ENCODE measurements at regions not wholly inside any gene's neighbourhood (a gene's known extent, or its start where the extent isn't known, plus 50 kb on each side); places are given as distances from the start of the nearest gene placed in this dataset.
"Not testable (repeated sequence)": the region's sequence is repeated elsewhere in the genome, so short reads cannot be mapped to it uniquely, and the experiment has no call there.

GRCh38 chr9:138203304-138203703 lies 325.7 kb downstream of the CACNA1B start:
- H3K4me1 Mint-ChIP-seq; H3K9me3 Mint-ChIP-seq; ATAC-seq; CTCF ChIA-PET; H3K27ac Mint-ChIP-seq; DNase-seq (ENCODE audit: low spot score); H3K36me3 Mint-ChIP-seq; H3K4me3 Mint-ChIP-seq; H3K27me3 Mint-ChIP-seq (ENCODE audit: low read depth); POLR2A ChIA-PET: not testable (repeated sequence)

- H3K9me3 Mint-ChIP-seq; H3K27me3 Mint-ChIP-seq (ENCODE audit: low read depth); H3K27ac Mint-ChIP-seq; POLR2A ChIA-PET; H3K4me3 Mint-ChIP-seq; H3K36me3 Mint-ChIP-seq; DNase-seq (ENCODE audit: low spot score); CTCF ChIA-PET; ATAC-seq; H3K4me1 Mint-ChIP-seq: not testable (repeated sequence)
These were observed 326.3 kb downstream of the CACNA1B start for GRCh38 chr9:138203872-138204271.

GRCh38 chr9:138206108-138206507 lies 328.5 kb downstream of the CACNA1B start:
- POLR2A ChIA-PET; H3K27ac Mint-ChIP-seq; H3K27me3 Mint-ChIP-seq (ENCODE audit: low read depth); CTCF ChIA-PET; H3K9me3 Mint-ChIP-seq; H3K4me1 Mint-ChIP-seq; DNase-seq (ENCODE audit: low spot score); H3K4me3 Mint-ChIP-seq; ATAC-seq; H3K36me3 Mint-ChIP-seq: not testable (repeated sequence)

- DNase-seq (ENCODE audit: low spot score); H3K27ac Mint-ChIP-seq; CTCF ChIA-PET; H3K4me1 Mint-ChIP-seq; H3K27me3 Mint-ChIP-seq (ENCODE audit: low read depth); POLR2A ChIA-PET; H3K4me3 Mint-ChIP-seq; H3K36me3 Mint-ChIP-seq; H3K9me3 Mint-ChIP-seq; ATAC-seq: not testable (repeated sequence)
These were observed 330.0 kb downstream of the CACNA1B start for GRCh38 chr9:138207300-138208179.

- H3K27me3 Mint-ChIP-seq (ENCODE audit: low read depth); H3K4me3 Mint-ChIP-seq; H3K4me1 Mint-ChIP-seq; CTCF ChIA-PET; POLR2A ChIA-PET; H3K36me3 Mint-ChIP-seq; DNase-seq (ENCODE audit: low spot score); ATAC-seq; H3K9me3 Mint-ChIP-seq: not testable (repeated sequence)
- H3K27ac Mint-ChIP-seq, result peak overlapping the region; percentile 45; the same call in 1 of the 2 replicates
These were observed 331.6 kb downstream of the CACNA1B start for GRCh38 chr9:138209071-138209644.

GRCh38 chr9:138210388-138210986 lies 332.9 kb downstream of the CACNA1B start:
- CTCF ChIA-PET; POLR2A ChIA-PET; H3K27me3 Mint-ChIP-seq (ENCODE audit: low read depth); H3K4me3 Mint-ChIP-seq; ATAC-seq; H3K4me1 Mint-ChIP-seq; H3K27ac Mint-ChIP-seq; H3K9me3 Mint-ChIP-seq; DNase-seq (ENCODE audit: low spot score); H3K36me3 Mint-ChIP-seq: not testable (repeated sequence)

- not testable (repeated sequence) for H3K27me3 Mint-ChIP-seq (ENCODE audit: low read depth); H3K4me1 Mint-ChIP-seq
These were observed 333.5 kb downstream of the CACNA1B start for GRCh38 chr9:138211070-138211469.

GRCh38 chr9:138211544-138212219 lies 334.1 kb downstream of the CACNA1B start:
- peak; percentile 67 for DNase-seq (ENCODE audit: low spot score)
- H3K36me3 Mint-ChIP-seq; H3K4me1 Mint-ChIP-seq; H3K27ac Mint-ChIP-seq; H3K27me3 Mint-ChIP-seq (ENCODE audit: low read depth); H3K9me3 Mint-ChIP-seq; CTCF ChIA-PET; H3K4me3 Mint-ChIP-seq; POLR2A ChIA-PET: not testable (repeated sequence)
- peak; percentile 98 for ATAC-seq
- peak; percentile 23; the same call in 1 of the 2 replicates for TF ChIP-seq CTCF (IDR thresholded peaks at IDR 0.05)

More at GRCh38 chr9:138211070-138211469, 333.5 kb downstream of the CACNA1B start:
- H3K9me3 Mint-ChIP-seq; H3K36me3 Mint-ChIP-seq; POLR2A ChIA-PET; H3K4me3 Mint-ChIP-seq; ATAC-seq; CTCF ChIA-PET; H3K27ac Mint-ChIP-seq; DNase-seq (ENCODE audit: low spot score): not testable (repeated sequence)

- ATAC-seq; H3K27me3 Mint-ChIP-seq (ENCODE audit: low read depth); H3K9me3 Mint-ChIP-seq; H3K27ac Mint-ChIP-seq; DNase-seq (ENCODE audit: low spot score); H3K4me1 Mint-ChIP-seq; H3K4me3 Mint-ChIP-seq; H3K36me3 Mint-ChIP-seq; CTCF ChIA-PET; POLR2A ChIA-PET: not testable (repeated sequence)
These were observed 335.2 kb downstream of the CACNA1B start for GRCh38 chr9:138212811-138213210.

- ATAC-seq; POLR2A ChIA-PET; H3K4me3 Mint-ChIP-seq; H3K36me3 Mint-ChIP-seq; DNase-seq (ENCODE audit: low spot score); H3K27ac Mint-ChIP-seq; H3K4me1 Mint-ChIP-seq; H3K9me3 Mint-ChIP-seq; CTCF ChIA-PET; H3K27me3 Mint-ChIP-seq (ENCODE audit: low read depth): not testable (repeated sequence)
These were observed 336.2 kb downstream of the CACNA1B start for GRCh38 chr9:138213748-138214147.

- CTCF ChIA-PET; DNase-seq (ENCODE audit: low spot score); POLR2A ChIA-PET; H3K27me3 Mint-ChIP-seq (ENCODE audit: low read depth); H3K9me3 Mint-ChIP-seq; H3K27ac Mint-ChIP-seq; ATAC-seq; H3K36me3 Mint-ChIP-seq; H3K4me1 Mint-ChIP-seq; H3K4me3 Mint-ChIP-seq: not testable (repeated sequence)
These were observed 337.0 kb downstream of the CACNA1B start for GRCh38 chr9:138214548-138214947.
